ENCODE measurements at regions not wholly inside any gene's neighbourhood (a gene's known extent, or its start where the extent isn't known, plus 50 kb on each side); places are given as distances from the start of the nearest gene placed in this dataset.

GRCh38 chr5:31033295-31033694 lies 160.2 kb upstream of the CDH6 start:
- Histone ChIP-seq H2AFZ (ENCODE audit: low read depth, low read length) (no peak overlapping the region), H4K20me1 (replicated peaks; ENCODE audit: control insufficient read depth, extremely low read depth, insufficient read depth, low read length) (no peaks in the 10 kb centered on the region), H3K9me1 (replicated peaks; ENCODE audit: control insufficient read depth, extremely low read depth, insufficient read depth, low read length) (no peaks in the 10 kb centered on the region), H3K79me2 (ENCODE audit: control insufficient read depth, insufficient read depth, low read length) (no peaks in the 10 kb centered on the region), H3K4me3 (replicated peaks in 1 of 3; ENCODE audit: insufficient read depth in 1 of 3, low read depth in 1 of 3, low read length in 3 of 3) (no peak overlapping the region), H3K27ac (ENCODE audit: insufficient read depth, low read depth, low read length) (no peak overlapping the region), H3K9ac (replicated peaks; ENCODE audit: extremely low read depth, insufficient read depth, low read length) (no peak overlapping the region), H3K4me2 (ENCODE audit: insufficient read depth, low read length) (no peak overlapping the region), H3K36me3 (ENCODE audit: control insufficient read depth in 2 of 2, extremely low read depth in 1 of 2, insufficient read depth in 2 of 2, low read length in 2 of 2) (no peaks in the 10 kb centered on the region), H3K9me3 (replicated peaks; ENCODE audit: control insufficient read depth, insufficient read depth, low read length) (no peaks in the 10 kb centered on the region), H3K4me1 (ENCODE audit: control insufficient read depth, extremely low read depth, insufficient read depth, low read length) (peaks cover 11% of the 10 kb centered on the region), H3K27me3 (ENCODE audit: control insufficient read depth in 2 of 2, insufficient read depth in 2 of 2, low read length in 2 of 2) (no peaks in the 10 kb centered on the region)
- dilution Hi-C loops (cut with MboI; ENCODE audit: extremely low pct_ligation_motif_present, low sequenced_read_pairs): no loop called here
- CTCF ChIA-PET: no interaction called here
- FAIRE-seq (no peak), DNase-seq (ENCODE audit: low read depth, low spot score) (peak; percentile 55)
- TF ChIP-seq MYC (IDR thresholded peaks at IDR 0.05; ENCODE audit: low read depth, low read length): no peak
- TF ChIP-seq MAX (IDR thresholded peaks at IDR 0.05; ENCODE audit: insufficient read depth, insufficient read length): no peak
- TF ChIP-seq POLR2A (IDR thresholded peaks at IDR 0.05; ENCODE audit: low read depth, low read length): no peak
- no peak for TF ChIP-seq EZH2 (IDR thresholded peaks at IDR 0.05; ENCODE audit: borderline replicate concordance, low read depth, low read length, severe bottlenecking)
- TF ChIP-seq JUN (IDR thresholded peaks at IDR 0.05; ENCODE audit: borderline replicate concordance, insufficient read depth, insufficient read length, low read depth): no peak
- no peak for TF ChIP-seq FOS (IDR thresholded peaks at IDR 0.05; ENCODE audit: borderline replicate concordance, insufficient read depth, low read length)
- TF ChIP-seq CTCF (IDR thresholded peaks at IDR 0.05; ENCODE audit: extremely low read depth in 1 of 2, insufficient read depth in 1 of 2, low read depth in 1 of 2, low read length in 2 of 2): no peak
- no peak for TF ChIP-seq GATA2 (IDR thresholded peaks at IDR 0.05; ENCODE audit: insufficient read depth, insufficient read length, low read depth, low read length)
- no peak for TF ChIP-seq POLR2AphosphoS5 (IDR thresholded peaks at IDR 0.05; ENCODE audit: insufficient read depth, low read depth, low read length)
- POLR2A ChIA-PET: no interaction called here
- intact Hi-C loops (cut with micrococcal nuclease): no loop called here
- BruUV-seq (replicated peaks): no TSS peak

Data from endothelial cell of umbilical vein (primary cell).